PFSK-1 (cell line): ENCODE measurements at regions not wholly inside any gene's neighbourhood (a gene's known extent, or its start where the extent isn't known, plus 50 kb on each side); places are given as distances from the start of the nearest gene placed in this dataset.

Source experiments
- FOXP2 ChIP-seq: optimal IDR thresholded peaks from 2 replicates; pipeline ENCODE3; 2011; ENCODE audit warnings: borderline replicate concordance, control low read depth, inconsistent platforms; ENCODE audit not compliant: insufficient read depth; ENCODE audit errors: extremely low read length, extremely low read depth
- POLR2AphosphoS5 ChIP-seq: IDR thresholded peaks from 2 replicates; pipeline ENCODE4 v1.6.1; 2012; ENCODE audit warnings: low read depth, mild to moderate bottlenecking, control low read depth, low read length, moderate library complexity
- SIN3A ChIP-seq: IDR thresholded peaks from 2 replicates; pipeline ENCODE4 v1.6.1; 2012; ENCODE audit warnings: mild to moderate bottlenecking, low read length, moderate library complexity, borderline replicate concordance; ENCODE audit not compliant: insufficient read depth
- TAF1 ChIP-seq: IDR thresholded peaks from 2 replicates; pipeline ENCODE4 v1.6.1; 2012; ENCODE audit warnings: low read length, control low read depth, borderline replicate concordance; ENCODE audit not compliant: insufficient read depth
- TF ChIP-seq, protein P1 (sequence below), 2 experiments: IDR thresholded peaks; 2 replicates each; pipeline versions ENCODE4 v1.6.1 to v1.8.0; 2011 to 2012; ENCODE audit warnings: low read depth in 2 of 2, low read length in 2 of 2, control low read depth in 1 of 2, inconsistent platforms in 1 of 2, mild to moderate bottlenecking in 1 of 2, moderate library complexity in 1 of 2; ENCODE audit not compliant: insufficient read depth in 1 of 2

DNA sequence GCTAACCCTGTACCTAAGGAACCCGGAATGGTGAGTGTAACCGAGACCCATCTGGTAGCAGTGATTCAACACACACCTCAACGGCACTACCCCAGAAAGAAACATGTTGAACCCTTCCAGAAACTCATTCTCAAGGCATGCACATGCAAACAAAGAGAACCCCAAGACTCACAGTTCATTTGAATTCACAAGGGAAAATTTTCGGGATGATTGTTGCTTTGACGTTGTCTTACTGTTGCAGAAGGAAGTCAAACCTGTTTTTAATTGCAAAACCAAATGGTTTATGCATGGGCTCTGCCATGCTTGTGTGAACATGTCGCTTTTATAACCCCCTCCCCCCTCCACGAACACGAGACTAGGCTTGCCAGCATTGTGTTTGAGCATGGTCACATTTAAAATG is 539.7 kb downstream of the GATA3 start:
- TF ChIP-seq, protein P1, sequence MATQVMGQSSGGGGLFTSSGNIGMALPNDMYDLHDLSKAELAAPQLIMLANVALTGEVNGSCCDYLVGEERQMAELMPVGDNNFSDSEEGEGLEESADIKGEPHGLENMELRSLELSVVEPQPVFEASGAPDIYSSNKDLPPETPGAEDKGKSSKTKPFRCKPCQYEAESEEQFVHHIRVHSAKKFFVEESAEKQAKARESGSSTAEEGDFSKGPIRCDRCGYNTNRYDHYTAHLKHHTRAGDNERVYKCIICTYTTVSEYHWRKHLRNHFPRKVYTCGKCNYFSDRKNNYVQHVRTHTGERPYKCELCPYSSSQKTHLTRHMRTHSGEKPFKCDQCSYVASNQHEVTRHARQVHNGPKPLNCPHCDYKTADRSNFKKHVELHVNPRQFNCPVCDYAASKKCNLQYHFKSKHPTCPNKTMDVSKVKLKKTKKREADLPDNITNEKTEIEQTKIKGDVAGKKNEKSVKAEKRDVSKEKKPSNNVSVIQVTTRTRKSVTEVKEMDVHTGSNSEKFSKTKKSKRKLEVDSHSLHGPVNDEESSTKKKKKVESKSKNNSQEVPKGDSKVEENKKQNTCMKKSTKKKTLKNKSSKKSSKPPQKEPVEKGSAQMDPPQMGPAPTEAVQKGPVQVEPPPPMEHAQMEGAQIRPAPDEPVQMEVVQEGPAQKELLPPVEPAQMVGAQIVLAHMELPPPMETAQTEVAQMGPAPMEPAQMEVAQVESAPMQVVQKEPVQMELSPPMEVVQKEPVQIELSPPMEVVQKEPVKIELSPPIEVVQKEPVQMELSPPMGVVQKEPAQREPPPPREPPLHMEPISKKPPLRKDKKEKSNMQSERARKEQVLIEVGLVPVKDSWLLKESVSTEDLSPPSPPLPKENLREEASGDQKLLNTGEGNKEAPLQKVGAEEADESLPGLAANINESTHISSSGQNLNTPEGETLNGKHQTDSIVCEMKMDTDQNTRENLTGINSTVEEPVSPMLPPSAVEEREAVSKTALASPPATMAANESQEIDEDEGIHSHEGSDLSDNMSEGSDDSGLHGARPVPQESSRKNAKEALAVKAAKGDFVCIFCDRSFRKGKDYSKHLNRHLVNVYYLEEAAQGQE (IDR thresholded peaks at IDR 0.05; ENCODE audit: insufficient read depth in 1 of 2, low read depth in 2 of 2, low read length in 2 of 2): no peak
- no peak for TF ChIP-seq FOXP2
- no peak for TF ChIP-seq SIN3A
- TF ChIP-seq POLR2AphosphoS5: no peak
- no peak for TF ChIP-seq TAF1

DNA sequence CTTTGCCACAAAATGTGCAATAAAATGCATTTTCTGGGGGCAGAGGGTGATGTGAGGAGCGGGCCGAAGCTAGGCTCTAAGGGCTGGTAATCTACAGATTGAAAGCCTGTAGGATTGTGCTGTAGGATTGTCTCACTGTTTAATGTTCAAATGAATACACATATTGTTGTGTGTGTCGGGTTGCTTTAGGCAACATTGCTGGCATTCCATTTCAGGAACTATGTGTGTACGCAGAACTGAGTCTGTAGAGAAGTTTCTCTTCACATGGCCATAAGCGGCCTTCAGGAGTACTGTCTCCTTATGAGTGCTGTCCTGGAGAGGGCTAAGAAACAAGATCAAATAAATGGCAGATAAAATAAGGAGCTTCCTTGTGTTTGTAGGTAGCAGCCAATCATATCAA is 540.2 kb downstream of the GATA3 start:
- TF ChIP-seq FOXP2: no peak
- TF ChIP-seq, protein P1 (IDR thresholded peaks at IDR 0.05; ENCODE audit: insufficient read depth in 1 of 2, low read depth in 2 of 2, low read length in 2 of 2): no peak
- TF ChIP-seq POLR2AphosphoS5: no peak
- no peak for TF ChIP-seq TAF1

DNA sequence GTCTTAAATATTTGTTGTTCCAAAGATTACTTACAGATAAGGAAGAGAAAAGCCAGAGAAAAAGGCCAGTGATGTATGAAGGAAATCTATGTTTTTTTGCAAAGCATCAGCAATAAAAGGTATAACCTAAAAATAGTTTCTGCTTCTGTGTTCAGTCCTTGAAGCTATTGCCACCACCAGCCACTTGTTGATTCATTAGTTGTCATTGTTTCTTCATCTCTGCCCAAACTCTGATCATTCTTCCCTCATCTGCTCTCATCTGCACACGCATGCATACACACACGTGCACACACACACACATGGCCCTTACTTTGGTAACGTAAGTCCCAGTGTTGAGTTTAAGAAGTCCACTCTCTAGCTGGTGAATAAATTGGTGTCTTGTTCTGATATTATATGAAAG is 540.7 kb downstream of the GATA3 start:
- TF ChIP-seq TAF1: no peak
- TF ChIP-seq FOXP2: no peak
- TF ChIP-seq POLR2AphosphoS5: no peak
- TF ChIP-seq, protein P1 (IDR thresholded peaks at IDR 0.05; ENCODE audit: insufficient read depth in 1 of 2, low read depth in 2 of 2, low read length in 2 of 2): no peak
- TF ChIP-seq SIN3A: no peak

DNA sequence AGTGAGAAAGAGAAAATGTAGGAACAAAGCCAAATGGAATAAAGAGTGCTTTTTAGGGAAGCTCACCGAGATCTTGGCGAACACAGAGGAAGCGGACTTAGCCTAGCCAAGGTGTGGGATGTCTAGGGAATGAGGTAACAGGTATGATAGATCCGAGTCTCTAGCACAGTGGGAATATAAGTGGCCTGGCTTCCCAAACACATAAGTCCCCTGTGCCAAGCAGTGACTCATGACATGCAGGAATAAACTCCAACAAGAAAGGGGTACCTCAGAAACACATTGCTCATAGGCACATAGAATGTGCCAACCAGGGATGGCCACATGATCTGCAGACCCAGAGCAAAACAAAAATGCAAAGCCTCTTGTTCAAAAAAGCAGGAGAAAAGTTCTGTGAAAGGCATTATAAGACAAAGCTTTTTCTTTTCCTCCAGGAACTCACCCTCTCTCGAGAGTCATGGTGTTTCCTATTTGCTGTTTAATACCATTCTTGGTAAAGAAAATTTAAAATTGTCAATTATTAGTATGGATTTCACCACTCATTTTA is 542.5 kb downstream of the GATA3 start:
- TF ChIP-seq POLR2AphosphoS5 (no peak), FOXP2 (no peak), TAF1 (no peak), SIN3A (no peak)
- TF ChIP-seq, protein P1 (IDR thresholded peaks at IDR 0.05; ENCODE audit: insufficient read depth in 1 of 2, low read depth in 2 of 2, low read length in 2 of 2): no peak

DNA sequence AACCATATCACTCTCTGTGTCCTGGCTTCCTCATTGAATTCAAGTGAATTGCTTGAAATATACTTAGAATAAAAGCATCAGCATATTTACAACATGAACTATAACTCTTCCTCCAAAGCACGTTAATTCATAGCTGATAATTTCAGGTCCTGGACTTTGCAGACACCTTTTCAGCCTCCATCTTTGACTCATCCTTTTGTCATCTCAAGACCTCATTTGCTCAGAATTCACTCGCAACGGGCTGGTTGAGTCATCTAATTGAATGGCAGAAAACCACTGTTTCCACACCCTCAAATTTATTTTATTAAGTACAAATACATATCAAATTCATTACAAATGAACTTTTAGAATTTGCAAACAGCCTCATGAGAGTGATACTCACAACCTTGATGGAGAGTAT is 545.7 kb downstream of the GATA3 start:
- TF ChIP-seq SIN3A: no peak
- no peak for TF ChIP-seq TAF1
- TF ChIP-seq POLR2AphosphoS5: no peak
- TF ChIP-seq, protein P1 (IDR thresholded peaks at IDR 0.05; ENCODE audit: insufficient read depth in 1 of 2, low read depth in 2 of 2, low read length in 2 of 2): no peak
- TF ChIP-seq FOXP2: no peak
